NCI-H2171 (cell line): ENCODE measurements at regions not wholly inside any gene's neighbourhood (a gene's known extent, or its start where the extent isn't known, plus 50 kb on each side); places are given as distances from the start of the nearest gene placed in this dataset.
"Not testable (repeated sequence)": the region's sequence is repeated elsewhere in the genome, so short reads cannot be mapped to it uniquely, and the experiment has no call there.

Experiments
- DNase-seq: peaks from one replicate; lab custom pipeline; 2025; lab: John Stamatoyannopoulos, UW

- no peak for DNase-seq
These were observed 187.5 kb upstream of the SPTLC3 start for GRCh38 chr20:12821249-12821648.

- no peak for DNase-seq
These were observed 185.0 kb upstream of the SPTLC3 start for GRCh38 chr20:12823734-12824133.

DNA sequence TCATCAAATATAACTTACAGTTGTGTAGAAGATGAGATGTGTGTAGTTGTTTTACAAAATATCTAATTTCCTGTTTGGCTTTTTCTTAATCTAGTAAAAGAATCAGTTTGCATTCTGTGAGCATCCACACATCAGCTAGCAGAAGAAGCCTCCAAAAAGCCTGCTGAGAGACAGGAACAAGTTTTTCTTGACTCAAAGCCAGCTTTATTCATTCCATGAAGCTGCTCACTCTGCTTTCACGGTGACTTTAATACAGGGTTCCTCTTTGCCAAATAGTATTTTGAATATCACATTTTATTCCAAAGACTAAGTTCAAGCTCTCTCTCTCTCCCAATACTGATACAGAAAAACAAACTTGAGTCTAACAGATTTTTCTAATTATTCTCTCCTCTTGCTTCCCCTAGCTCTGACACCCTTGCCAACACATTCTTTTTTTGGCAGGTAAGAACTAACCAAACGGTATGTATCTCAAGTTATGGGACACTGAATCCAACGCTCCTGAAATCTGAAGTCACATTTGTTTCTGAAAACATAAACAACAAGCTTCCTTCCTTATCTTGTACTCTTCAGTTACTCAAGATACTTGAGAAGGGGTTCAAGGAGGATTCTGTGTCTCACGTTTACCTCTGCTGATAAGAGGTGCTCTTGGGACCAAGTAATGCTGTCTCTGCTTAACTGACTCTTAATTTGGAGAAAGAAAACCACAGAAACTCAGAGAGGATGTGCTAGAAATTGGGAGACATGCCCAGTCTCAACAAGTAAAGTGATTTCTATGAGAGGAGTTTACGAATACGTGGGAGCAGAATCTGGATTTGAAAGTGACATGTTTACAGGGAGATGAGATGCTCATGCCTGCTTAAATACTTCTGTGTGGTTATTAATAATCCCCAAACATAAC, 184.2 kb upstream of the SPTLC3 start:
- no peak for DNase-seq

DNA sequence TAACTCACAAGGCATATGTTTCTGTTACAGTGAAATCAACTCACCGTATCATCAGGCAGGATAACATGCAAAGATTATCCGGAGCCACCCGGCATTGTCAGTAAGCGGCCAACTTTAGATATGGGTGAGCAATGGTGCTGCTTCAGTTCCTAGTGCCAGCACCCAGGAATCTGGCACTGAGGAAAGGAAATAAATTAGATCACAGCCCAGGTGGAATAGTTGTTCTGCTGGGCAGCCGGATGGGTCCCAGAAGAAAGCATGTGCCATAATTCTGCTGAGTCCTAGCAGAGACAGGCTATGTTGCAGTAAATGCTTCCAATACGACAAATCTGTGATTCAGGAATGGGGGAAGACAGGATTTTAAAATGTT, 183.6 kb upstream of the SPTLC3 start:
- no peak for DNase-seq

GRCh38 chr20:12827816-12828385, 180.9 kb upstream of the SPTLC3 start:
- peak; percentile 46 for DNase-seq

GRCh38 chr20:12829170-12829569, 179.6 kb upstream of the SPTLC3 start:
- DNase-seq, result no peak

GRCh38 chr20:12833861-12834260, 174.9 kb upstream of the SPTLC3 start:
- DNase-seq, result no peak

- no peak for DNase-seq
These were observed 172.8 kb upstream of the SPTLC3 start for GRCh38 chr20:12835999-12836398.

GRCh38 chr20:12837646-12838045, 171.1 kb upstream of the SPTLC3 start:
- DNase-seq, result no peak

DNA sequence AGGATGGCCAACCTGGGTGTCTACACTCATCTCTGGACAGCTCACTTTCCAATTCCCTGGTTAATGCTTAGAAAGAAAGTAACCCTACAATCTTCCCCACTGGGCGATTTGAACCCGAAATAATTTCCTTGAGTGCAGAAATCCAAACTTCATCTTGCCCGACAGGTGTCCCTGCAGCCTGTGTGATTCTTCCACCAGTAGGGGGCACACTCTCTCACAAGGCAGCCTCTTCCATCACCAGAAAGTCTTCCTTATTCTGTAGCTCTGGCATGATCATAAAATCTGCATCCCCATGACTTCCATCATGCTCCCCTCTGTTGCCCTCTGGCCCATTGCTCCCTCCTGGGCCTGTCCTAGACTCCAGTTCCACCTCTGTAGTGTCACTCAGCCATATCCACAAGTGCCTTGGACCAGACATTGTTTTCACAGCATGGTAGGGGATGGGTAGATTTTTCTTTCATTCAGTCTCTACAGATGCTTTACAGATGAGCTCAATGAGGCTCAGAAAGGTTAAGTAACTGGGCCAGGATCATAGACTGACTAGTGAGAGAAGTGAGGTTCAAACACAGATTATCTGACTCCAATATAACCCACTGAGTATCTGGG, 170.4 kb upstream of the SPTLC3 start:
- no peak for DNase-seq

DNA sequence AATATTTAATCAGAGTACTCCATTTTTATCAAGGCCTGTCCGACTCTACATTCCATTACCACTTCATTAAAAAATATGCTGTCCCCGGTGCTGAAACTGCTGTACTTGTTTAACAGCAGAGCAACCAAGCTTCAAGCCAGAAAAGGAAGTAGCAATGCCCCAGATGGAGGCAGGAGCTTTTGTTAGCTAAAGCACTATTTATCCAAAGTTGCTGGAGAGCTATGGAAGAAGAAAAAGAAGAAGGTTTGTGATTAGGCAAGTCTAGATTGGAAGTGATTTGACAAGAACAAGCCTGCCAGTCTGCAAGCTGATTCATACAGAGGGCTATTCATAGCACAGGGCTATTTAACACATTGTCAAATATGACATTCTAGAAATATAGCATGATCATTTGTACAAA, 160.9 kb upstream of the SPTLC3 start:
- no peak for DNase-seq

- no peak for DNase-seq
These were observed 159.4 kb upstream of the SPTLC3 start for GRCh38 chr20:12849225-12849910.

DNA sequence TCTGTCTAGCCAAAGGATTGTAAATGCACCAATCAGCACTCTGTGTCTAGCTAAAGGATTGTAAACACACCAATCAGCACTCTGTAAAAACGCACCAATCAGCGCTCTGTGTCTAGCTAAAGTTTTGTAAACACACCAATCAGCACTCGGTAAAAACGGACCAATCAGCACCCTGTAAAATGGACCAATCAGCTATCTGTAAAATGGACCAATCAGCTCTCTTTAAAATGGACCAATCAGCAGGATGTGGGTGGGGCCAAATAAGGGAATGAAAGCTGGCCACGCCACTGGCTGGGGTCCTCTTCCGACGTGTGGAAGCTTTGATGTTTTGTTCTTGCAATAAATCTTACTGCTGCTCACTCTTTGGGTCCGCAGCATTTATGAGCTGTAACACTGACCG, 151.1 kb upstream of the SPTLC3 start:
- not testable (repeated sequence) for DNase-seq

DNA sequence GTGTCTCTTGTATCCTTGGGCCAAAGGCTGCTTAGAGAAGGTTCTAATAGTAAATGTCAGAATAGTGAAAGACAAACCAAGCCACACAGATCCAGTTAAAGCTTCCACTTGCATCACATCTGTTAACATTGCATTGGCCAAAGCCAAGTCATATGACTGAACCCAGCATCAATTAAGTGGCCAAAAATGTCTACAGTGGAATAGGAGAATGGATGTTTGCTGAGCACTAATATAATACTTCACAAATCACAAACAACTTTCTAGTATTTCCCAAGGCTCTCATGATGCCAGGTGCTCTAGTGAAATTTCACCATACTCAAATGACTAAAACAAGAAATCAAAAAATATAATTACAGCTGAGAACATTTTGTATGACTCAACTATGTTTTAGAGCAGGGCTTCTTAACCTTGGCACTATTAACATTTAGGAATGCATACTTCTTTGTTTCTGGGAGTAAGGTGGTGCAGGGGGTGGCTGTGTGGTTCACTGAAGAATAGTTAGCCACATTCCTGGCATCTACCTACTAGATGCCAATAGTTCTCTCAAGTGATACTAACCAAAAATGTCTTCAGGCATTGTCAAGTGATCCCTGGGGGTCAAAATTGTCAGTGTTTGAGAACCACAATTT, 148.0 kb upstream of the SPTLC3 start:
- DNase-seq, result no peak

DNA sequence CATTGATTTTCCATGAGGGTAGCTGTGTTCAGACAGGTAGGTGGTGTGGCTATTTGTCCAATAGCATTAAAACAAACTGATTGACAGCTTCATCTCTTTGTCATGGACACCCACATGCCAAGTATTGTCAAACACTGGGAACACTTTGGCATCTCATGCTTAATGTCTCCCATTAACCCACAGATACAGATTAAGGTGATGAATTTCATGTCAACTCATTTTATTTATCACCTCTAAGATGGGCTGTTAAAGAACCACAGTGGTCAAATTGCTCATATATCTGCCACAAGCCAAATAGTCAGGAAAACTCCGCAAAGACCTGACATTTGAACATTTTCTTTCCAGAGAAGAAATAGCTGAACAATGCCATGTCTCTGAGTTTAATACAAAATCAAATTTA, 139.1 kb upstream of the SPTLC3 start:
- no peak for DNase-seq

DNA sequence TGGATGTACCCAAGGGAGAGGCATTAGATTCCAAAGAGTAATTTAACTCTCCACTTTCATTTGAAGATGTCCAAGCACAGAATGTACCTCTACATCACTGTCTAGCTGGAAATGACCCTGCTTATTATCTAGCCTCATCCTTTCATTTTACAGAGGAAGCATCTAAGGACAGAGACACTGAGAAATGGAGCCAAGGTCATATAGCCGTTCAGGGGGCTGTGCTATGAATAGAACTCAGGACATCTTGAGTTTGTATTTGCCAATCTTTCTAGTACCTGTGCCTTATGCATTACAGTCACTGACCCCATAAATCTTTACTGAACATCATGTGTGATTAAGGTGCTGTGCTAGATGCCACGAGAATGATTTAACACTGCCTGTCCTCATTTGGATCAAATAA, 138.2 kb upstream of the SPTLC3 start:
- no peak for DNase-seq

DNA sequence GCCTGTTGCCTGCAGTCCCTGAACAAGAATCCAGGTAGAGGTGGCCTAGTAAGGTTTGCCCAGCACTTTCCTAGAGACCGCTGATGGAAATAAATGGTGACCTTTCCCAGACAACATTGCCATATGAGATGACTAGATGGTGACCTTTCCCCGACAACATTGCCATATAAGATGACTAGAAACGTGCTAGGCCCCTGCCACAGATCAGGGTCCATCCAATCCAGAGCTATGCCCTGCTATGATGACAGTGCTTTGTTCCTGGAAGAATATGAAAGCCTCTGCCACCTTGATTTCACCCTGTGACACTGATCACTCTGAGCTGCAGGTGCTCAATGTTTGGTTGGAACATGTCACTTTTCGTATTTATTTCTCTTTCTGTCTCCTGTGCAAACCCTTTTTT, 133.8 kb upstream of the SPTLC3 start:
- no peak for DNase-seq

DNA sequence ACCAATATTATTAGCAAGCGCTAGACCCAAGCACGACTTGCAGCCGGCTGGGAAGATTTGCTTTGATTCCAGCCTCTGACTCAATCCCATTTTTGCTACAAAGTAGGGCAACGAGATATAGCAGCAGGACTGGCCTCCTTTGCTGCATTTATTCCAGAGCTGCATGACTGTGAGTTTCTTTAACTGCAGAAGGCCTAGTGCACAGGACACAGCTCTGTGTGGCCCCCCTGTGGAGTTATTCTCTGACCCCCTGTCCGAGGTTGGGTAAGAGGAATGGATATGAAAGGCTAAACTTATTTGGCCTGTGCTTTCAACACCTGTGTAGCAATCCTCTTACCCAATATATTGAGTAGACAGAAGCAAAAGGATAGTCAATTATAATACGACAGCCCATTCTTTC, 133.3 kb upstream of the SPTLC3 start:
- no peak for DNase-seq

GRCh38 chr20:12882832-12883506, 125.8 kb upstream of the SPTLC3 start:
- no peak for DNase-seq

GRCh38 chr20:12883507-12883885, 125.3 kb upstream of the SPTLC3 start:
- DNase-seq, result no peak

DNA sequence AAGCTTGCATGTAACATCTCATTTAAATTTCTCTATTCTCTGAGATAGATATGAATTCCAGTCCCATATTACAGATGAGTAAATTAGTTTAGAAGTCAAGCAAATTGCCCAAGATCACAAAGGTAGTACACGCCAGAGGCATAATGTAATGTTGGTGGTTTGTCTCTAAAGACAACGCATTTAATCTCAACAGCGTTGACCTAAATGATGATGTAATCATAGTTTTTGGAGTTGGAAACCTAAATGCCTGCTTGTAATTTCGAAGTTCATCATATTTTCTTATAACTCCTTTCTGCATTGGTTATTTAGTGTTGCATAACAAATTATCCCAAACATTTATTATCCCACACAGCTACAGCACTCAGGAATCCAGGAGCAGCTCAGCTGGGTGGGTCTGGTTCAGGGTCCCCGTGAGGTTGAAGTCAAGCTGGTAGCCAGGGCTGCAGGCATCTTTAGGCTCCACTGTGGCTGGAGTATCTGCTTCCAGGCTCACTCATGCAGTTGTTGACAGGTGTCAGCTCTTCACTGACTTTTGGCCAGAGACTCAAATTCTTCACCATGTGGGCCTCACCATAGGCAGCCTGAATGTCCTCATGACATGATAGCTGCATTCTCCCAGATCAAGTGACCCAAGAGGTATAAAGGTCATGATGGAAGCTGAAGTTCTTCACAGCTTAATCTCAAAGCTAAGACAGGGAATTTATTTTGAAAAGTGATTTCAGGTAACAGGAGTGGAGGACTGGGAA, 122.0 kb upstream of the SPTLC3 start:
- DNase-seq, result no peak
